Chondrocyte (in vitro differentiated cells): ENCODE measurements at regions not wholly inside any gene's neighbourhood (a gene's known extent, or its start where the extent isn't known, plus 50 kb on each side); places are given as distances from the start of the nearest gene placed in this dataset.

Experiments
- DNase-seq: peaks from one replicate; pipeline ENCODE4 v3.0.0; 2021; ENCODE audit warnings: mixed read lengths, low spot score
- H3K27ac Mint-ChIP-seq: one replicate; pipeline ENCODE4 v1.8.0; 2021; ENCODE audit warnings: mild to moderate bottlenecking, moderate library complexity, mixed read lengths; ENCODE audit not compliant: unreplicated experiment
- H3K27me3 Mint-ChIP-seq: 2 replicates; pipeline ENCODE4 v1.8.0; 2021; ENCODE audit warnings: low read depth, mixed read lengths
- H3K36me3 Mint-ChIP-seq: 2 replicates; pipeline ENCODE4 v1.8.0; 2021; ENCODE audit warnings: low read depth, mixed read lengths
- H3K4me1 Mint-ChIP-seq: 2 replicates; pipeline ENCODE4 v1.8.0; 2021; ENCODE audit warnings: low read depth, mild to moderate bottlenecking, mixed read lengths
- H3K4me3 Mint-ChIP-seq: one replicate; pipeline ENCODE4 v1.8.0; 2021; ENCODE audit warnings: mild to moderate bottlenecking, moderate library complexity, mixed read lengths; ENCODE audit not compliant: unreplicated experiment
- H3K9me3 Mint-ChIP-seq: 2 replicates; pipeline ENCODE4 v1.8.0; 2021; ENCODE audit warnings: low read depth, mixed read lengths
- TF ChIP-seq, protein P1 (sequence below): fragments of 200-600 bp; sonication (generic); IDR thresholded peaks from 2 replicates; pipeline ENCODE4 v1.5.0; 2021; ENCODE audit warnings: antibody characterized with exemption, mild to moderate bottlenecking, moderate library complexity

DNA sequence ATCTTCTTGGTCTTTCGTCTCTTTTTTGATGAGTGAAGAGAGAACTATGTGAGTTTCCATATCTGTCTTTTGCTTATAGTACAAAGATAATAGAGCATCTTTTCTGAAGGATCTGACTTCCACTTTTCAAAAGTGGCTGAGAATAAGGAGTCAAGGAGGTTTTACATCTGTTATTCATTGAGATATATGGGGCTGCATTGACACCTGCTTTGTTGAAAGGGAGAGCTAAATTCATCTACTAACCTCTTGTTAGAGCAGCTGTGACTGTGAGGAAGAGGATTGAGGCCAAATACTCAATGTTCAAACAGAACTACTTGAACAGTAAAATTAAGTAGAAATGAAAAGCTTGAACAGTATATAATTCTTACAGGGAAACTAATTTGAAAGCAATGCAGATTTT lies 130.2 kb upstream of the ATP2B1 start:
- H3K27me3 Mint-ChIP-seq = no peaks in the 10 kb centered on the region
- H3K36me3 Mint-ChIP-seq = no peaks in the 10 kb centered on the region
- no peaks in the 10 kb centered on the region for H3K9me3 Mint-ChIP-seq
- TF ChIP-seq, protein P1, sequence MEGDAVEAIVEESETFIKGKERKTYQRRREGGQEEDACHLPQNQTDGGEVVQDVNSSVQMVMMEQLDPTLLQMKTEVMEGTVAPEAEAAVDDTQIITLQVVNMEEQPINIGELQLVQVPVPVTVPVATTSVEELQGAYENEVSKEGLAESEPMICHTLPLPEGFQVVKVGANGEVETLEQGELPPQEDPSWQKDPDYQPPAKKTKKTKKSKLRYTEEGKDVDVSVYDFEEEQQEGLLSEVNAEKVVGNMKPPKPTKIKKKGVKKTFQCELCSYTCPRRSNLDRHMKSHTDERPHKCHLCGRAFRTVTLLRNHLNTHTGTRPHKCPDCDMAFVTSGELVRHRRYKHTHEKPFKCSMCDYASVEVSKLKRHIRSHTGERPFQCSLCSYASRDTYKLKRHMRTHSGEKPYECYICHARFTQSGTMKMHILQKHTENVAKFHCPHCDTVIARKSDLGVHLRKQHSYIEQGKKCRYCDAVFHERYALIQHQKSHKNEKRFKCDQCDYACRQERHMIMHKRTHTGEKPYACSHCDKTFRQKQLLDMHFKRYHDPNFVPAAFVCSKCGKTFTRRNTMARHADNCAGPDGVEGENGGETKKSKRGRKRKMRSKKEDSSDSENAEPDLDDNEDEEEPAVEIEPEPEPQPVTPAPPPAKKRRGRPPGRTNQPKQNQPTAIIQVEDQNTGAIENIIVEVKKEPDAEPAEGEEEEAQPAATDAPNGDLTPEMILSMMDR = no peak
- H3K4me1 Mint-ChIP-seq = no peaks in the 10 kb centered on the region
- H3K27ac Mint-ChIP-seq = no peak overlapping the region
- H3K4me3 Mint-ChIP-seq = no peak overlapping the region
- DNase-seq = no peak

GRCh38 chr12:89836026-89836425 lies 127.4 kb upstream of the ATP2B1 start:
- Mint-ChIP-seq H3K4me1 (no peaks in the 10 kb centered on the region), H3K27ac (no peak overlapping the region), H3K36me3 (no peaks in the 10 kb centered on the region), H3K27me3 (no peaks in the 10 kb centered on the region), H3K9me3 (no peaks in the 10 kb centered on the region), H3K4me3 (no peak overlapping the region)
- TF ChIP-seq, protein P1 = no peak
- DNase-seq = no peak

GRCh38 chr12:89834676-89835075 lies 126.0 kb upstream of the ATP2B1 start:
- Mint-ChIP-seq H3K4me1 (no peaks in the 10 kb centered on the region), H3K27ac (no peak overlapping the region), H3K9me3 (no peaks in the 10 kb centered on the region), H3K4me3 (no peak overlapping the region), H3K27me3 (no peaks in the 10 kb centered on the region), H3K36me3 (no peaks in the 10 kb centered on the region)
- DNase-seq = no peak
- TF ChIP-seq, protein P1 = no peak

DNA sequence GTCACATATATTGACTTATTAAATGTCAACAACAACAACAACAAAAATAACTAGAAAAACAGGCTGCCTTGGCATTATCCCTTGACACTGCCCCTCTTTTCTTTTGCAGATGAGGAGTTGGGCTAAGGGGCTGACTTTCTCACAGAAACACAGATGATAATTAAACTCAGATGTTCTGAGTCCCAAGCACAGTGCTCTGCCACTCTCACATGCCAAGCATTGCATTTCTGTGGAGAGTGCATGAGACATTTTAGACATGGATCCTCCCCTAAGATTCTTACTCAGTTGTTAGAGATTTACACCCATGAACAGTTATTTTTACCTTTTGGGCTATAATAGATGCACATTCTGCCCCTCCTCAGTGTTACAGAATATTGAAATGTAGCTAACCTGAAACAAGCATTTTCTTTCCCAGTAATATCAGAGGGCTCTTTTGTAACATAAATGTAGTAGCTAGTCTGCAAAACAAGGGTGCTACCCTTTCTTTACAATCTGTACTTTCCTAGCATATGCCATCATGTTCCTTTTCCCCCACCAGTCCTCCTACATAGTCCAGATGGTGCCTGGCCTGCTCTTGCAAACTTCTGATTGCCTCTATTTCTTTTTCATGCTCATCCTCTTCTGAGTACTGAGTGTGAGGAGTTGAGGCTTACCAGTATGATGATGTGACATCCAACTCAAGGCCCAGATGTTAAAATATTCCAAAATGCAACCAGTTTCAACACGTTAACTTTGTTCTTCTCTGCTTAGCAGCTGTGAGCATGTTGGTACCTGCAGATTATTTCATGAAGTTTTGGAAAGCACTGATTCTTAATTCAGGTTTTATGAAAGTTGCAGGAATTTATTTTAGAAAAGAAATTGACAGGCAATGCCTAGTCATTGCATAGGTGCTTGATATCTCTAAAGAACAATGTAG lies 125.0 kb upstream of the ATP2B1 start:
- Mint-ChIP-seq H3K27me3 (no peaks in the 10 kb centered on the region), H3K4me1 (no peaks in the 10 kb centered on the region), H3K27ac (no peak overlapping the region), H3K36me3 (no peaks in the 10 kb centered on the region), H3K4me3 (no peak overlapping the region), H3K9me3 (no peaks in the 10 kb centered on the region)
- no peak for DNase-seq
- TF ChIP-seq, protein P1 = no peak

DNA sequence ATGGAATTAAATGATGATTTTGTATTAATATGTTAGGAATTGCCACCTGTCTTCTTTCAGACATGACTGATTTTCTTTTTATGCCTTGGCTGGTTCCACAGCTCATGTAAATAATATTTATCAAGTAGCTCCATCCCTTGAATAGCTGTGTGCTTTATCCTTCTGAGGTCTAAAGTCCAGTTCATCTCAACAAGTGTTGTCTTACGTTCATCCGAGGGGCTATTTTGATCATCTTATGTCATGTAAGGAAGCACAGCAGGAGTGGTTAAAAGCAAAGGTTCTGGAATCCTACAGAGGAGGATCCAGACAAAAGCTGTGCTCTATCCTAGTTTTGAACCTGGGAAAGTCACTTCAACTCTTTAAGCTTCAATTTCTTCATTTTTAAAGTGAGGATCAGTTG lies 123.7 kb upstream of the ATP2B1 start:
- Mint-ChIP-seq H3K4me3 (no peak overlapping the region), H3K36me3 (no peaks in the 10 kb centered on the region), H3K9me3 (no peaks in the 10 kb centered on the region), H3K27ac (no peak overlapping the region), H3K27me3 (no peaks in the 10 kb centered on the region), H3K4me1 (no peaks in the 10 kb centered on the region)
- no peak for DNase-seq
- TF ChIP-seq, protein P1 = no peak
